Left lung (tissue), 4 donors: ENCODE measurements at regions not wholly inside any gene's neighbourhood (a gene's known extent, or its start where the extent isn't known, plus 50 kb on each side); places are given as distances from the start of the nearest gene placed in this dataset.

Experiments
- ATAC-seq: fragments of 200-7000 bp; cut with Tn5 transposase; one replicate; pipeline ENCODE4 v1.9.1; 2020; ENCODE audit warnings: moderate library complexity
- DNase-seq, 4 donors: peaks; one replicate each; pipeline ENCODE4 v3.0.0-alpha.2; 2013 to 2020
- H3K27ac ChIP-seq, 2 donors: fragments of 200-600 bp; sonication (generic) in 1 of 2; one replicate each; pipeline versions ENCODE4 v1.5.0 to v1.8.0; 2020 to 2021
- H3K27me3 ChIP-seq, 2 donors: fragments of 200-600 bp; sonication (generic) in 1 of 2; one replicate each; pipeline versions ENCODE4 v1.5.0 to v1.8.0; 2020 to 2021
- H3K36me3 ChIP-seq, 2 donors: fragments of 200-600 bp; sonication (generic) in 1 of 2; one replicate each; pipeline versions ENCODE4 v1.5.0 to v1.8.0; 2020 to 2021
- H3K4me1 ChIP-seq, 2 donors: fragments of 200-600 bp; one replicate each; pipeline ENCODE4 v1.8.0; 2021
- H3K4me3 ChIP-seq, 2 donors: fragments of 200-600 bp; sonication (generic) in 1 of 2; one replicate each; pipeline versions ENCODE4 v1.5.0 to v1.8.0; 2020 to 2021; ENCODE audit warnings: mild to moderate bottlenecking in 1 of 2
- H3K9me3 ChIP-seq, 2 donors: fragments of 200-600 bp; sonication (generic) in 1 of 2; one replicate each; pipeline versions ENCODE4 v1.5.0 to v1.8.0; 2020 to 2021
- intact Hi-C, 2 donors: fragments of 100-400 bp; cut with DNase I; formaldehyde crosslinking; loops; one replicate each; pipeline versions ENCODE4 v1.11.2 to v1.14.2; 2022
- TF ChIP-seq, protein P1 (sequence below), 2 donors: fragments of 200-600 bp; sonication (generic) in 1 of 2; IDR thresholded peaks; one replicate each; pipeline versions ENCODE4 v1.5.0 to v1.8.0; 2021; ENCODE audit warnings: antibody characterized with exemption in 2 of 2
- donor health status: DM: no; HTN: yes; CAD: no.
- donor health status: DM: no; HTN: no; CAD: no.

DNA sequence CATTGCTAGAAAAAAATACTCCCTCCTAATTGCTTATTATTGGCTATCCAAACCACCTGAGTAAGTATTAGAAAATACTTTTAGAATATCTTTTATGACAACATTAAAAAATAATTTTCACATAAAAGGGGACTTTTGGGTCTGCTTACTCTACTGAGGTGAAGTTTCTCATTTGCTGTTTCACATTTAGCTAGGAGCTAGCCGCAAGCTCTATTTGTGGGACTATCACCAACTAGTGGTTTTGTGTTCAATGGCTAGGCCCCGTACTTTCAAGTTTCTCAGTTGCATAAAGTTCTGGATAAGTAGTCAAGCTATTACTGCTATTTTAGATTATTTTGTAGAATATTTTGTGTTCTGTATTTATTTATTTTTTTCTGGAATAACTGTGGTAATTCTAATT lies 244.2 kb upstream of the SLITRK3 start:
- no peak overlapping the region for H3K27ac ChIP-seq
- intact Hi-C loops, result no loop called here

DNA sequence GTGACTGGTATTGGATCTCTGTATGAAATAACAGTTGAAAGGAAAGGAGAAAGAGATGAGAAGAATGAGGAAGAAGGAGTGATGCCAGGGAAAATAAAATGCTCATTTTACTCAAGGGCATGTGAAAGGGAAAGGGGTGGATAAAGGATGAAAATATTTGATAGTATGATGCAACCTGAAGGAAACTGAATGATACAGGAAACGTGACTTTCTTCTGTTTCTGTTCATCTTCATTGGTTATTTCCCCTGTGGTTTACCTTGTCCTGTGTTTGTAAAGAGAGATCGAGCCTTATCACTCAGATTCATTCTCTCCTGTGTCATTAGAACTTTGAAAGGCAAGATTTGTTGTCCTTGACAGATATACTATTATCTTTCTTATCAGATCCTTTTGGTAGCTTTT lies 243.6 kb upstream of the SLITRK3 start:
- Histone ChIP-seq H3K4me1 (no peaks in the 10 kb centered on the region), H3K4me3 (no peak overlapping the region), H3K9me3 (peaks cover 0 to 2% of the 10 kb centered on the region in 2 donors), H3K36me3 (no peaks in the 10 kb centered on the region), H3K27me3 (no peaks in the 10 kb centered on the region), H3K27ac (no peak overlapping the region)
- no peak for DNase-seq
- ATAC-seq, result no peak
- TF ChIP-seq, protein P1, sequence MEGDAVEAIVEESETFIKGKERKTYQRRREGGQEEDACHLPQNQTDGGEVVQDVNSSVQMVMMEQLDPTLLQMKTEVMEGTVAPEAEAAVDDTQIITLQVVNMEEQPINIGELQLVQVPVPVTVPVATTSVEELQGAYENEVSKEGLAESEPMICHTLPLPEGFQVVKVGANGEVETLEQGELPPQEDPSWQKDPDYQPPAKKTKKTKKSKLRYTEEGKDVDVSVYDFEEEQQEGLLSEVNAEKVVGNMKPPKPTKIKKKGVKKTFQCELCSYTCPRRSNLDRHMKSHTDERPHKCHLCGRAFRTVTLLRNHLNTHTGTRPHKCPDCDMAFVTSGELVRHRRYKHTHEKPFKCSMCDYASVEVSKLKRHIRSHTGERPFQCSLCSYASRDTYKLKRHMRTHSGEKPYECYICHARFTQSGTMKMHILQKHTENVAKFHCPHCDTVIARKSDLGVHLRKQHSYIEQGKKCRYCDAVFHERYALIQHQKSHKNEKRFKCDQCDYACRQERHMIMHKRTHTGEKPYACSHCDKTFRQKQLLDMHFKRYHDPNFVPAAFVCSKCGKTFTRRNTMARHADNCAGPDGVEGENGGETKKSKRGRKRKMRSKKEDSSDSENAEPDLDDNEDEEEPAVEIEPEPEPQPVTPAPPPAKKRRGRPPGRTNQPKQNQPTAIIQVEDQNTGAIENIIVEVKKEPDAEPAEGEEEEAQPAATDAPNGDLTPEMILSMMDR (IDR thresholded peaks at IDR 0.05), result no peak
- intact Hi-C loops, result no loop called here

More for the DNA sequence above, 244.2 kb upstream of the SLITRK3 start:
- no peaks in the 10 kb centered on the region for H3K27me3 ChIP-seq
- H3K4me3 ChIP-seq, result no peak overlapping the region
- TF ChIP-seq, protein P1 (IDR thresholded peaks at IDR 0.05), result no peak
- H3K9me3 ChIP-seq, result peaks cover 0 to 2% of the 10 kb centered on the region in 2 donors
- DNase-seq (no peak), ATAC-seq (no peak)
- H3K36me3 ChIP-seq, result no peaks in the 10 kb centered on the region
- no peaks in the 10 kb centered on the region for H3K4me1 ChIP-seq

DNA sequence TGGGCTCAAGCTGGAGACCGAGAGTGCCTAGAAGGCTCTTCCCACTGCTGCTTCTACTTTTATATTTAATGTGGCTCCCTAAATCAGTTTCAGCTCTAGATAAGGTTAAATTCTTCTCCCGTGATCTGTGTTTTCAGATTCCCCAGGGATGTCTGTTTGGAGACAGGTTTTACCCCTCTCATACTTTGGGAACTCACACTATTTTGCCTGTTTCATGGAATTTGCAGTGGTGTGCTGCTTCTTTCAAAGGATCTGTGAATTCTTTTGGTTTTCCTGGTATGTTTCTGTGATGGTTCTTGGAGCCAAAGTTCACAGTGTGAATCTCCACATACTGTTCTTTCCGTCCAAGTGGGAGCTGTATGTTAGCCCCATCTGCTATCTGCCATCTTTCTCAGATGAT lies 238.3 kb upstream of the SLITRK3 start:
- ATAC-seq, result no peak
- no peak overlapping the region for H3K27ac ChIP-seq
- no peak for DNase-seq
- H3K4me1 ChIP-seq, result no peaks in the 10 kb centered on the region
- intact Hi-C loops, result no loop called here
- H3K27me3 ChIP-seq, result no peaks in the 10 kb centered on the region
- TF ChIP-seq, protein P1 (IDR thresholded peaks at IDR 0.05), result no peak
- peaks cover 0 to 13% of the 10 kb centered on the region in 2 donors for H3K9me3 ChIP-seq
- no peaks in the 10 kb centered on the region for H3K36me3 ChIP-seq
- H3K4me3 ChIP-seq, result no peak overlapping the region

DNA sequence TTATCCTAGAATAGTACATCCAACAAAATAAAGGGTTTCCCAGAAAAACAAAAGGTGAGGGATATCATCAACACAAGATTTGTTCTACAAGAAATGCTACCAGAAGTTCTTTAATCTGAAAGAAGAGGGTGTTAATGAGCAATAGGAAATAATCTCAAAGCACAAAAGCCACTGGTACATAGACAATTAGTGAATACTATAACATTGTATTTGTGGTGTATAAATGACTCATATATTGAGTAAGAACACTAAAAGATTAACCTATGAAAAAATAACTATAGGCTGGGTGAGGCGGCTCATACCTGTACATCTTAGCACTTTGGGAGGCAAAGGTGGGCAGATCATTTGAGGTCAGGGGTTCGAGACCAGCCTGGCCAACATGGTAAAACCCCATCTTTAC lies 210.2 kb upstream of the SLITRK3 start:
- Histone ChIP-seq H3K36me3 (no peaks in the 10 kb centered on the region), H3K9me3 (peaks cover 0 to 7% of the 10 kb centered on the region in 2 donors), H3K4me1 (no peaks in the 10 kb centered on the region), H3K4me3 (no peak overlapping the region), H3K27ac (no peak overlapping the region), H3K27me3 (no peaks in the 10 kb centered on the region)
- ATAC-seq (no peak), DNase-seq (no peak)
- TF ChIP-seq, protein P1 (IDR thresholded peaks at IDR 0.05), result no peak
- intact Hi-C loops, result no loop called here

DNA sequence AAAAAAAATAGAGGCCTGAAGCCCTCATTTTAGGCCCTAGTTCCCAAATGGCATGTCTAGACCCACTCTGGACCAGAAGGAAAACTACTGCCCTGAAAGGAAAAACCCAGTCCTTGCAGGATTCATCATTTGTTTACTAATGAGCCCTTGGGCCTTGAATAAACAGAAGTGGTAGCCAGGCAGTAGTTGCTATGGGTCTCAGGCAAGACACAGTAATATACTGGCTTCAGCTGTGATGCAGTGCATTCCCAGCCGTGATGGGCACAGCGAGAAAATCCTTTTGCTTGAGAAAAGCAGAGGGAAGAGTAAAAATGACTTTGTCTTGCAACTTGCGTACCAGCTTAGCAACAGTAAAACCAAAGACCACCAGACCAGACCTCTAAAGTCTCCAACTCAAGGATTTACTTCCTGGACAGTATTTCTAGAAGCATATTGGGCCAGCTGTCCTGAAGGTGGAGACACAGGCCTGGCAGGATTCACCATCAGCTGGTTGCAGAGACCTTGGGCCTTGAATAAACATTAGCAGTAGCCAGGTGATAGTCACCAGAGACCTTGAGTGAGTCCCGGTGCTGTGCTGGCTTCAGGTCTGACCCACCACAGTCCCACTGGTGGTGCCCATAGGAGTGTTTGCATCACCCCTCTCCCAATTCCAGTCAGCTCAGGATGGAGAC lies 208.3 kb upstream of the SLITRK3 start:
- TF ChIP-seq, protein P1 (IDR thresholded peaks at IDR 0.05), result no peak
- Histone ChIP-seq H3K27ac (no peak overlapping the region), H3K27me3 (no peaks in the 10 kb centered on the region), H3K4me3 (no peak overlapping the region), H3K9me3 (peaks cover 0 to 5% of the 10 kb centered on the region in 2 donors), H3K36me3 (no peaks in the 10 kb centered on the region), H3K4me1 (no peaks in the 10 kb centered on the region)
- DNase-seq (no peak), ATAC-seq (no peak)
- intact Hi-C loops, result no loop called here
